B cell (primary cell): ENCODE measurements at regions not wholly inside any gene's neighbourhood (a gene's known extent, or its start where the extent isn't known, plus 50 kb on each side); places are given as distances from the start of the nearest gene placed in this dataset.

Source experiments
- ATAC-seq: fragments of 200-7000 bp; cut with Tn5 transposase; one replicate; pipeline ENCODE4 v1.10.0; 2021; ENCODE audit warnings: low read depth, mild to moderate bottlenecking, moderate number of reproducible peaks, moderate library complexity
- CTCF ChIA-PET: fragments of 350-600 bp; sonication (Branson Sonifier 250); formaldehyde crosslinking; loops from one replicate; lab custom pipeline; 2021; ENCODE audit warnings: antibody characterized with exemption, inconsistent platforms; lab: Charles Lee
- POLR2A ChIA-PET: fragments of 350-600 bp; sonication (Branson Sonifier 250); formaldehyde crosslinking; loops from one replicate; lab custom pipeline; 2021; ENCODE audit warnings: antibody characterized with exemption; lab: Charles Lee
- DNase-seq: peaks from one replicate; pipeline ENCODE4 v3.0.0; 2013
- H2AFZ ChIP-seq: 2 replicates; pipeline ENCODE4 v1.6.1; 2012; ENCODE audit warnings: mild to moderate bottlenecking, low read depth, low read length; ENCODE audit not compliant: insufficient read depth, poor library complexity, severe bottlenecking
- H3K27ac ChIP-seq, 2 donors: 1 replicate in 1 of 2; 2 replicates in 1 of 2; pipeline ENCODE4 v1.5.1; 2012 to 2013; ENCODE audit warnings: low read length in 2 of 2, mild to moderate bottlenecking in 2 of 2, moderate library complexity in 1 of 2
- H3K27me3 ChIP-seq, 4 experiments: fragments of 200-600 bp in 1 of 4; sonication (generic) in 1 of 4; replicated peaks in 1 of 4; 1 replicate in 2 of 4; 2 replicates in 2 of 4; pipeline versions ENCODE4 v1.6.1 to v1.7.0; 2013 to 2016; ENCODE audit warnings: low read length in 3 of 4, mild to moderate bottlenecking in 2 of 4, mixed read lengths in 1 of 4, moderate library complexity in 1 of 4; ENCODE audit not compliant: insufficient read depth in 4 of 4, control insufficient read depth in 3 of 4; ENCODE audit errors: control extremely low read depth in 1 of 4
- H3K36me3 ChIP-seq, 2 experiments: replicated peaks in 1 of 2; 1 replicate in 1 of 2; 2 replicates in 1 of 2; pipeline versions ENCODE4 v1.6.1 to v1.7.1; 2013; ENCODE audit warnings: low read length in 1 of 2; ENCODE audit not compliant: insufficient read depth in 2 of 2, control insufficient read depth in 1 of 2; ENCODE audit errors: control extremely low read depth in 1 of 2, extremely low read depth in 1 of 2
- H3K4me1 ChIP-seq, 2 donors: fragments of 200-600 bp in 1 of 2; sonication (generic) in 1 of 2; 1 replicate in 1 of 2; 2 replicates in 1 of 2; pipeline versions ENCODE4 v1.5.1 to v1.6.1; 2013 to 2017; ENCODE audit warnings: low read length in 2 of 2; ENCODE audit not compliant: control insufficient read depth in 2 of 2, insufficient read depth in 2 of 2
- H3K4me2 ChIP-seq: replicated peaks from 2 replicates; pipeline ENCODE3; 2012; ENCODE audit warnings: mild to moderate bottlenecking, low read depth, low read length; ENCODE audit not compliant: poor library complexity, severe bottlenecking
- H3K4me3 ChIP-seq, 5 experiments: fragments of 200-600 bp in 1 of 5; sonication (generic) in 1 of 5; 1 replicate in 3 of 5; 2 replicates in 2 of 5; pipeline versions ENCODE4 v1.5.1 to v1.7.0; 2011 to 2016; ENCODE audit warnings: low read length in 4 of 5, mild to moderate bottlenecking in 4 of 5, low read depth in 2 of 5, control low read depth in 1 of 5, moderate library complexity in 1 of 5; ENCODE audit not compliant: insufficient read depth in 1 of 5; ENCODE audit errors: control extremely low read depth in 1 of 5, extremely low read depth in 1 of 5
- H3K79me2 ChIP-seq: fragments of 200-600 bp; sonication (generic); one replicate; pipeline ENCODE4 v1.6.0; 2016; ENCODE audit warnings: low read length; ENCODE audit not compliant: control insufficient read depth, insufficient read depth
- H3K9ac ChIP-seq: fragments of 200-600 bp; sonication (generic); 2 replicates; pipeline ENCODE4 v1.6.1; 2017; ENCODE audit warnings: mild to moderate bottlenecking, low read length, moderate library complexity
- H3K9me3 ChIP-seq, 3 donors: one replicate each; pipeline versions ENCODE4 v1.6.1 to v1.7.1; 2013; ENCODE audit warnings: low read length in 2 of 3; ENCODE audit not compliant: control insufficient read depth in 2 of 3, insufficient read depth in 1 of 3; ENCODE audit errors: control extremely low read depth in 1 of 3
- H4K20me1 ChIP-seq: 2 replicates; pipeline ENCODE4 v1.6.0; 2012; ENCODE audit warnings: mild to moderate bottlenecking, low read length; ENCODE audit not compliant: insufficient read depth, control insufficient read depth, poor library complexity, severe bottlenecking
- H3K27ac Mint-ChIP-seq: one replicate; pipeline ENCODE4 v1.8.0; 2021; ENCODE audit warnings: mixed read lengths
- H3K27me3 Mint-ChIP-seq: one replicate; pipeline ENCODE4 v1.8.0; 2021; ENCODE audit warnings: mixed read lengths
- H3K4me1 Mint-ChIP-seq: one replicate; pipeline ENCODE4 v1.8.0; 2021; ENCODE audit warnings: mixed read lengths
- H3K4me3 Mint-ChIP-seq: one replicate; pipeline ENCODE4 v1.8.0; 2021; ENCODE audit warnings: mixed read lengths
- H3K9me3 Mint-ChIP-seq: one replicate; pipeline ENCODE4 v1.8.0; 2022; ENCODE audit warnings: mixed read lengths; ENCODE audit not compliant: insufficient read depth
- CTCF ChIP-seq: fragments of 200-600 bp; IDR thresholded peaks from one replicate; pipeline ENCODE4 v1.8.0; 2022; ENCODE audit warnings: antibody characterized with exemption, mild to moderate bottlenecking
- EZH2 ChIP-seq: IDR thresholded peaks from 2 replicates; pipeline ENCODE4 v1.6.1; 2012; ENCODE audit warnings: borderline replicate concordance, low read depth, mild to moderate bottlenecking, moderate library complexity, low read length; ENCODE audit not compliant: insufficient read depth, poor library complexity, severe bottlenecking
- WGBS: methylation state at CpG from one replicate; pipeline ENCODE4 v1.1.5; 2013; ENCODE audit warnings: missing lambda C conversion rate; ENCODE audit not compliant: insufficient coverage; 5-methylcytosine and 5-hydroxymethylcytosine counted together
- intact Hi-C: fragments of 100-400 bp; cut with micrococcal nuclease; formaldehyde crosslinking; loops from one replicate; pipeline ENCODE4 v1.10.0; 2022

GRCh38 chr17:34755371-34755770 lies 176.0 kb downstream of the TMEM132E start:
- no peak overlapping the region for H3K4me3 ChIP-seq
- no peaks in the 10 kb centered on the region for H3K4me1 Mint-ChIP-seq
- TF ChIP-seq CTCF (no peak), EZH2 (no peak)
- no peaks in the 10 kb centered on the region for H4K20me1 ChIP-seq
- H3K36me3 ChIP-seq = no peaks in the 10 kb centered on the region
- no peak overlapping the region for H3K9ac ChIP-seq
- H3K9me3 ChIP-seq = no peaks in the 10 kb centered on the region
- intact Hi-C loops = no loop called here
- CTCF ChIA-PET = no interaction called here
- no peaks in the 10 kb centered on the region for H3K9me3 Mint-ChIP-seq
- H3K27me3 Mint-ChIP-seq = peaks cover 40% of the 10 kb centered on the region
- no peak for DNase-seq
- 88% methylated on average over 4 of the region's 7 CpGs for WGBS
- no peak overlapping the region for H2AFZ ChIP-seq
- H3K79me2 ChIP-seq = no peaks in the 10 kb centered on the region
- no peak overlapping the region for H3K27ac ChIP-seq
- no peak for ATAC-seq
- no peak overlapping the region for H3K27ac Mint-ChIP-seq
- POLR2A ChIA-PET = no interaction called here
- H3K4me3 Mint-ChIP-seq = no peak overlapping the region
- no peak overlapping the region for H3K4me2 ChIP-seq
- H3K27me3 ChIP-seq = peaks cover 0 to 7% (median 0%) of the 10 kb centered on the region in 4 experiments
- H3K4me1 ChIP-seq = no peaks in the 10 kb centered on the region

GRCh38 chr17:34750004-34750403 lies 170.6 kb downstream of the TMEM132E start:
- Mint-ChIP-seq H3K9me3 (peaks cover 2% of the 10 kb centered on the region), H3K27me3 (peaks cover 41% of the 10 kb centered on the region), H3K4me3 (no peak overlapping the region), H3K27ac (no peak overlapping the region), H3K4me1 (no peaks in the 10 kb centered on the region)
- DNase-seq (no peak), ATAC-seq (no peak)
- no peaks in the 10 kb centered on the region for H3K4me1 ChIP-seq
- H3K27ac ChIP-seq = no peak overlapping the region
- H3K9ac ChIP-seq = no peak overlapping the region
- ChIA-PET POLR2A (no interaction called here), CTCF (no interaction called here)
- peaks cover 0 to 5% (median 0%) of the 10 kb centered on the region in 3 donors for H3K9me3 ChIP-seq
- no peaks in the 10 kb centered on the region for H3K79me2 ChIP-seq
- no peaks in the 10 kb centered on the region for H3K36me3 ChIP-seq
- intact Hi-C loops = no loop called here
- no peak overlapping the region for H3K4me3 ChIP-seq
- peaks cover 0 to 7% (median 0%) of the 10 kb centered on the region in 4 experiments for H3K27me3 ChIP-seq
- TF ChIP-seq CTCF = no peak
- no peak for TF ChIP-seq EZH2
- H2AFZ ChIP-seq = no peak overlapping the region
- no peak overlapping the region for H3K4me2 ChIP-seq
- no peaks in the 10 kb centered on the region for H4K20me1 ChIP-seq
- WGBS = no CpG with 5 or more reads among the region's 1 CpG
